Stimulated activated memory B cell treated with anti-CD40 and anti-IgM and Interleukin-4, amounts not matched to agents 10 μg/mL and 1 μg/mL and 100 μg/mL, for 72 hours (primary cell): ENCODE measurements at regions not wholly inside any gene's neighbourhood (a gene's known extent, or its start where the extent isn't known, plus 50 kb on each side); places are given as distances from the start of the nearest gene placed in this dataset.

ENCODE experiments used
- ATAC-seq: fragments of 150-1000 bp; cut with Tn5 transposase; 2 replicates; pipeline ENCODE4 v1.10.0; 2021
- H3K27ac Mint-ChIP-seq: one replicate; pipeline ENCODE4 v1.8.0; 2022; ENCODE audit warnings: mild to moderate bottlenecking, mixed read lengths
- H3K27me3 Mint-ChIP-seq: one replicate; pipeline ENCODE4 v1.8.0; 2022; ENCODE audit warnings: mixed read lengths
- H3K36me3 Mint-ChIP-seq: one replicate; pipeline ENCODE4 v1.8.0; 2022; ENCODE audit warnings: mixed read lengths
- H3K4me1 Mint-ChIP-seq: one replicate; pipeline ENCODE4 v1.8.0; 2022; ENCODE audit warnings: mixed read lengths
- H3K4me3 Mint-ChIP-seq: one replicate; pipeline ENCODE4 v1.8.0; 2022; ENCODE audit warnings: mild to moderate bottlenecking, moderate library complexity, mixed read lengths
- H3K9me3 Mint-ChIP-seq: one replicate; pipeline ENCODE4 v1.8.0; 2022; ENCODE audit warnings: mixed read lengths

- H3K4me1 Mint-ChIP-seq, result no peaks in the 10 kb centered on the region
- no peak overlapping the region for H3K4me3 Mint-ChIP-seq
- H3K9me3 Mint-ChIP-seq, result peaks cover 13% of the 10 kb centered on the region
- H3K36me3 Mint-ChIP-seq, result no peaks in the 10 kb centered on the region
- no peak for ATAC-seq
- H3K27ac Mint-ChIP-seq, result no peak overlapping the region
- no peaks in the 10 kb centered on the region for H3K27me3 Mint-ChIP-seq
Observed at GRCh38 chr3:109887293-109887692, 549.9 kb upstream of the DPPA4 start.

GRCh38 chr3:109888026-109888425 is 550.7 kb upstream of the DPPA4 start:
- Mint-ChIP-seq H3K36me3 (no peaks in the 10 kb centered on the region), H3K27ac (no peak overlapping the region), H3K4me3 (no peak overlapping the region), H3K4me1 (no peaks in the 10 kb centered on the region), H3K27me3 (no peaks in the 10 kb centered on the region), H3K9me3 (peaks cover 13% of the 10 kb centered on the region)
- no peak for ATAC-seq

- no peak overlapping the region for H3K4me3 Mint-ChIP-seq
- H3K27ac Mint-ChIP-seq, result no peak overlapping the region
- H3K9me3 Mint-ChIP-seq, result peaks cover 6% of the 10 kb centered on the region
- no peaks in the 10 kb centered on the region for H3K4me1 Mint-ChIP-seq
- no peaks in the 10 kb centered on the region for H3K27me3 Mint-ChIP-seq
- no peaks in the 10 kb centered on the region for H3K36me3 Mint-ChIP-seq
- ATAC-seq, result no peak
Observed at GRCh38 chr3:109897734-109898133, 560.4 kb upstream of the DPPA4 start.

GRCh38 chr3:109899925-109900324 is 562.6 kb upstream of the DPPA4 start:
- ATAC-seq, result no peak
- H3K36me3 Mint-ChIP-seq, result no peaks in the 10 kb centered on the region
- H3K4me3 Mint-ChIP-seq, result no peak overlapping the region
- H3K27me3 Mint-ChIP-seq, result no peaks in the 10 kb centered on the region
- no peaks in the 10 kb centered on the region for H3K4me1 Mint-ChIP-seq
- H3K9me3 Mint-ChIP-seq, result peaks cover 6% of the 10 kb centered on the region
- H3K27ac Mint-ChIP-seq, result no peak overlapping the region

GRCh38 chr3:109900783-109901182 is 563.4 kb upstream of the DPPA4 start:
- no peaks in the 10 kb centered on the region for H3K4me1 Mint-ChIP-seq
- H3K27ac Mint-ChIP-seq, result no peak overlapping the region
- H3K4me3 Mint-ChIP-seq, result no peak overlapping the region
- H3K36me3 Mint-ChIP-seq, result no peaks in the 10 kb centered on the region
- peaks cover 6% of the 10 kb centered on the region for H3K9me3 Mint-ChIP-seq
- no peak for ATAC-seq
- no peaks in the 10 kb centered on the region for H3K27me3 Mint-ChIP-seq

GRCh38 chr3:109902549-109902948 is 565.2 kb upstream of the DPPA4 start:
- Mint-ChIP-seq H3K4me1 (no peaks in the 10 kb centered on the region), H3K9me3 (peaks cover 11% of the 10 kb centered on the region), H3K27me3 (no peaks in the 10 kb centered on the region), H3K4me3 (no peak overlapping the region), H3K36me3 (no peaks in the 10 kb centered on the region), H3K27ac (no peak overlapping the region)
- ATAC-seq, result no peak

GRCh38 chr3:109903100-109903499 is 565.8 kb upstream of the DPPA4 start:
- Mint-ChIP-seq H3K4me3 (no peak overlapping the region), H3K9me3 (peaks cover 11% of the 10 kb centered on the region), H3K27ac (no peak overlapping the region), H3K36me3 (no peaks in the 10 kb centered on the region), H3K27me3 (no peaks in the 10 kb centered on the region), H3K4me1 (no peaks in the 10 kb centered on the region)
- no peak for ATAC-seq

GRCh38 chr3:109910772-109911171 is 573.4 kb upstream of the DPPA4 start:
- H3K27me3 Mint-ChIP-seq, result no peaks in the 10 kb centered on the region
- H3K4me3 Mint-ChIP-seq, result no peak overlapping the region
- no peak overlapping the region for H3K27ac Mint-ChIP-seq
- no peak for ATAC-seq
- H3K4me1 Mint-ChIP-seq, result no peaks in the 10 kb centered on the region
- H3K9me3 Mint-ChIP-seq, result peaks cover 11% of the 10 kb centered on the region
- no peaks in the 10 kb centered on the region for H3K36me3 Mint-ChIP-seq

GRCh38 chr3:109918740-109919139 is 581.4 kb upstream of the DPPA4 start:
- Mint-ChIP-seq H3K4me3 (no peak overlapping the region), H3K9me3 (peaks cover 3% of the 10 kb centered on the region), H3K36me3 (no peaks in the 10 kb centered on the region)

GRCh38 chr3:109920749-109921148 is 583.4 kb upstream of the DPPA4 start:
- no peaks in the 10 kb centered on the region for H3K36me3 Mint-ChIP-seq
- H3K4me1 Mint-ChIP-seq, result no peaks in the 10 kb centered on the region

More at GRCh38 chr3:109918740-109919139, 581.4 kb upstream of the DPPA4 start:
- H3K27ac Mint-ChIP-seq, result no peak overlapping the region
- H3K27me3 Mint-ChIP-seq, result no peaks in the 10 kb centered on the region
- no peaks in the 10 kb centered on the region for H3K4me1 Mint-ChIP-seq
- ATAC-seq, result no peak

GRCh38 chr3:109921509-109921908 is 584.2 kb upstream of the DPPA4 start:
- H3K9me3 Mint-ChIP-seq, result no peaks in the 10 kb centered on the region
- H3K36me3 Mint-ChIP-seq, result no peaks in the 10 kb centered on the region

More at GRCh38 chr3:109920749-109921148, 583.4 kb upstream of the DPPA4 start:
- ATAC-seq, result no peak
- Mint-ChIP-seq H3K27ac (no peak overlapping the region), H3K27me3 (no peaks in the 10 kb centered on the region), H3K9me3 (peaks cover 2% of the 10 kb centered on the region), H3K4me3 (no peak overlapping the region)

GRCh38 chr3:109922856-109923255 is 585.5 kb upstream of the DPPA4 start:
- H3K27me3 Mint-ChIP-seq, result no peaks in the 10 kb centered on the region
- H3K4me1 Mint-ChIP-seq, result no peaks in the 10 kb centered on the region
- no peak overlapping the region for H3K27ac Mint-ChIP-seq
- no peak overlapping the region for H3K4me3 Mint-ChIP-seq
- H3K36me3 Mint-ChIP-seq, result no peaks in the 10 kb centered on the region
- H3K9me3 Mint-ChIP-seq, result no peaks in the 10 kb centered on the region
- no peak for ATAC-seq

More at GRCh38 chr3:109921509-109921908, 584.2 kb upstream of the DPPA4 start:
- no peak for ATAC-seq
- Mint-ChIP-seq H3K27me3 (no peaks in the 10 kb centered on the region), H3K27ac (no peak overlapping the region), H3K4me3 (no peak overlapping the region), H3K4me1 (no peaks in the 10 kb centered on the region)

GRCh38 chr3:109923431-109923830 is 586.1 kb upstream of the DPPA4 start:
- no peaks in the 10 kb centered on the region for H3K36me3 Mint-ChIP-seq
- no peaks in the 10 kb centered on the region for H3K4me1 Mint-ChIP-seq
- no peak overlapping the region for H3K27ac Mint-ChIP-seq
- no peak for ATAC-seq
- no peaks in the 10 kb centered on the region for H3K27me3 Mint-ChIP-seq
- no peaks in the 10 kb centered on the region for H3K9me3 Mint-ChIP-seq
- no peak overlapping the region for H3K4me3 Mint-ChIP-seq

- no peak overlapping the region for H3K4me3 Mint-ChIP-seq
Observed at GRCh38 chr3:109924196-109924595, 586.9 kb upstream of the DPPA4 start.

GRCh38 chr3:109926376-109926775 is 589.0 kb upstream of the DPPA4 start:
- no peak for ATAC-seq

More at GRCh38 chr3:109924196-109924595, 586.9 kb upstream of the DPPA4 start:
- Mint-ChIP-seq H3K27me3 (no peaks in the 10 kb centered on the region), H3K4me1 (no peaks in the 10 kb centered on the region), H3K36me3 (no peaks in the 10 kb centered on the region), H3K27ac (no peak overlapping the region), H3K9me3 (no peaks in the 10 kb centered on the region)
- ATAC-seq, result no peak

GRCh38 chr3:109927161-109927560 is 589.8 kb upstream of the DPPA4 start:
- no peaks in the 10 kb centered on the region for H3K4me1 Mint-ChIP-seq
- peaks cover 4% of the 10 kb centered on the region for H3K9me3 Mint-ChIP-seq
- no peaks in the 10 kb centered on the region for H3K27me3 Mint-ChIP-seq
- no peak overlapping the region for H3K27ac Mint-ChIP-seq
- no peak for ATAC-seq
- no peak overlapping the region for H3K4me3 Mint-ChIP-seq
- H3K36me3 Mint-ChIP-seq, result no peaks in the 10 kb centered on the region

More at GRCh38 chr3:109926376-109926775, 589.0 kb upstream of the DPPA4 start:
- H3K36me3 Mint-ChIP-seq, result no peaks in the 10 kb centered on the region
- H3K4me1 Mint-ChIP-seq, result no peaks in the 10 kb centered on the region
- peaks cover 4% of the 10 kb centered on the region for H3K9me3 Mint-ChIP-seq
- H3K27me3 Mint-ChIP-seq, result no peaks in the 10 kb centered on the region
- H3K27ac Mint-ChIP-seq, result no peak overlapping the region
- H3K4me3 Mint-ChIP-seq, result no peak overlapping the region

GRCh38 chr3:109927726-109928125 is 590.4 kb upstream of the DPPA4 start:
- H3K4me1 Mint-ChIP-seq, result no peaks in the 10 kb centered on the region
- H3K27me3 Mint-ChIP-seq, result no peaks in the 10 kb centered on the region
- no peak overlapping the region for H3K4me3 Mint-ChIP-seq
- ATAC-seq, result no peak
- H3K36me3 Mint-ChIP-seq, result no peaks in the 10 kb centered on the region
- no peak overlapping the region for H3K27ac Mint-ChIP-seq
- peaks cover 4% of the 10 kb centered on the region for H3K9me3 Mint-ChIP-seq
